ENCODE measurements at regions not wholly inside any gene's neighbourhood (a gene's known extent, or its start where the extent isn't known, plus 50 kb on each side); places are given as distances from the start of the nearest gene placed in this dataset.

DNA sequence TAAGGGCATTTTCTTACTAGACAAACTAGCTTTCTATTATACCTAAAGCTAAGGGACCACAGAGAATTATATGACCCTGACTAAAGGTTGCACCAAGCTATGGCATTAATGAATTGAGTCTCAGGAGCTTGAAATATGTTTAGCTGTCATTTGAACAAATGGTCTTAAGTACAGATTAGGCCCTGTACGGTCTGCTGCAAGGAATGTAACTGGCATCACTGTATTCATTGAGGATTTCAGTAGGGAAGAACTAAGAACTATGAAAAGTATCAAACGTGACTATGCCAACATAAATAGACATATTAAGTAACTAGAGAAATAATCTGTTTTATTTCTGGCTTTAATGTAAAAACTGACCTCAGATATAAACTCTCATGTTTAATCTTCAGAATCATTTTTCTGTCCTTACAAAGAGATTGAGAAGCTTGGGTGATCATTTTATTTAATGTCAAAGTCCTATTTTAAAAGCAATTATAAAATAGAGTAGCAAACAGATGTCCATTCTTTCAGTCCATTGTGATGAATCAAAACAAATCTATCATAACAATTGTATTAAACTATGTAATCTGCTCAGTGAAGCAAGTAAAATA is 845.9 kb downstream of the MAT2B start:
- TF ChIP-seq EZH2 (conservative IDR thresholded peaks at IDR 0.05; ENCODE audit: low read depth, low read length) (no peak), CEBPB (IDR thresholded peaks at IDR 0.05; ENCODE audit: borderline replicate concordance, low read depth, low read length) (no peak), ZNF644 (CRISPR knock-in tag; IDR thresholded peaks at IDR 0.05; ENCODE audit: low read depth) (no peak), WIZ (CRISPR knock-in tag; IDR thresholded peaks at IDR 0.05) (no peak), MYC (CRISPR knock-in tag; IDR thresholded peaks at IDR 0.05; ENCODE audit: borderline replicate concordance) (no peak), ZBTB21 (CRISPR knock-in tag; IDR thresholded peaks at IDR 0.05) (no peak), ZNF225 (CRISPR knock-in tag; IDR thresholded peaks at IDR 0.05) (no peak)
- TF ChIP-seq, protein P1, sequence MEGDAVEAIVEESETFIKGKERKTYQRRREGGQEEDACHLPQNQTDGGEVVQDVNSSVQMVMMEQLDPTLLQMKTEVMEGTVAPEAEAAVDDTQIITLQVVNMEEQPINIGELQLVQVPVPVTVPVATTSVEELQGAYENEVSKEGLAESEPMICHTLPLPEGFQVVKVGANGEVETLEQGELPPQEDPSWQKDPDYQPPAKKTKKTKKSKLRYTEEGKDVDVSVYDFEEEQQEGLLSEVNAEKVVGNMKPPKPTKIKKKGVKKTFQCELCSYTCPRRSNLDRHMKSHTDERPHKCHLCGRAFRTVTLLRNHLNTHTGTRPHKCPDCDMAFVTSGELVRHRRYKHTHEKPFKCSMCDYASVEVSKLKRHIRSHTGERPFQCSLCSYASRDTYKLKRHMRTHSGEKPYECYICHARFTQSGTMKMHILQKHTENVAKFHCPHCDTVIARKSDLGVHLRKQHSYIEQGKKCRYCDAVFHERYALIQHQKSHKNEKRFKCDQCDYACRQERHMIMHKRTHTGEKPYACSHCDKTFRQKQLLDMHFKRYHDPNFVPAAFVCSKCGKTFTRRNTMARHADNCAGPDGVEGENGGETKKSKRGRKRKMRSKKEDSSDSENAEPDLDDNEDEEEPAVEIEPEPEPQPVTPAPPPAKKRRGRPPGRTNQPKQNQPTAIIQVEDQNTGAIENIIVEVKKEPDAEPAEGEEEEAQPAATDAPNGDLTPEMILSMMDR (CRISPR knock-in tag; IDR thresholded peaks at IDR 0.05) = no peak
- TF ChIP-seq, protein P2, sequence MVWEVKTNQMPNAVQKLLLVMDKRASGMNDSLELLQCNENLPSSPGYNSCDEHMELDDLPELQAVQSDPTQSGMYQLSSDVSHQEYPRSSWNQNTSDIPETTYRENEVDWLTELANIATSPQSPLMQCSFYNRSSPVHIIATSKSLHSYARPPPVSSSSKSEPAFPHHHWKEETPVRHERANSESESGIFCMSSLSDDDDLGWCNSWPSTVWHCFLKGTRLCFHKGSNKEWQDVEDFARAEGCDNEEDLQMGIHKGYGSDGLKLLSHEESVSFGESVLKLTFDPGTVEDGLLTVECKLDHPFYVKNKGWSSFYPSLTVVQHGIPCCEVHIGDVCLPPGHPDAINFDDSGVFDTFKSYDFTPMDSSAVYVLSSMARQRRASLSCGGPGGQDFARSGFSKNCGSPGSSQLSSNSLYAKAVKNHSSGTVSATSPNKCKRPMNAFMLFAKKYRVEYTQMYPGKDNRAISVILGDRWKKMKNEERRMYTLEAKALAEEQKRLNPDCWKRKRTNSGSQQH (CRISPR knock-in tag; IDR thresholded peaks at IDR 0.05; ENCODE audit: low read depth) = no peak
